ENCODE measurements at regions not wholly inside any gene's neighbourhood (a gene's known extent, or its start where the extent isn't known, plus 50 kb on each side); places are given as distances from the start of the nearest gene placed in this dataset.

GRCh38 chr3:144167634-144168033 is 196.0 kb downstream of the DIPK2A start:
- H3K36me3 ChIP-seq = no peaks in the 10 kb centered on the region
- H3K4me1 ChIP-seq (replicated peaks) = no peaks in the 10 kb centered on the region
- DNase-seq (ENCODE audit: low spot score) = no peak
- H3K27ac ChIP-seq = no peak overlapping the region
- 95% methylated on average over 2 of the region's 2 CpGs for WGBS
- H3K27me3 ChIP-seq (replicated peaks; ENCODE audit: insufficient read depth) = no peaks in the 10 kb centered on the region
- intact Hi-C loops (cut with DNase I) = no loop called here
- H3K4me3 ChIP-seq = no peak overlapping the region
- TF ChIP-seq, protein P1, sequence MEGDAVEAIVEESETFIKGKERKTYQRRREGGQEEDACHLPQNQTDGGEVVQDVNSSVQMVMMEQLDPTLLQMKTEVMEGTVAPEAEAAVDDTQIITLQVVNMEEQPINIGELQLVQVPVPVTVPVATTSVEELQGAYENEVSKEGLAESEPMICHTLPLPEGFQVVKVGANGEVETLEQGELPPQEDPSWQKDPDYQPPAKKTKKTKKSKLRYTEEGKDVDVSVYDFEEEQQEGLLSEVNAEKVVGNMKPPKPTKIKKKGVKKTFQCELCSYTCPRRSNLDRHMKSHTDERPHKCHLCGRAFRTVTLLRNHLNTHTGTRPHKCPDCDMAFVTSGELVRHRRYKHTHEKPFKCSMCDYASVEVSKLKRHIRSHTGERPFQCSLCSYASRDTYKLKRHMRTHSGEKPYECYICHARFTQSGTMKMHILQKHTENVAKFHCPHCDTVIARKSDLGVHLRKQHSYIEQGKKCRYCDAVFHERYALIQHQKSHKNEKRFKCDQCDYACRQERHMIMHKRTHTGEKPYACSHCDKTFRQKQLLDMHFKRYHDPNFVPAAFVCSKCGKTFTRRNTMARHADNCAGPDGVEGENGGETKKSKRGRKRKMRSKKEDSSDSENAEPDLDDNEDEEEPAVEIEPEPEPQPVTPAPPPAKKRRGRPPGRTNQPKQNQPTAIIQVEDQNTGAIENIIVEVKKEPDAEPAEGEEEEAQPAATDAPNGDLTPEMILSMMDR (IDR thresholded peaks at IDR 0.05) = no peak
- no peak for TF ChIP-seq POLR2A (IDR thresholded peaks at IDR 0.05)
- TF ChIP-seq POLR2AphosphoS5 (IDR thresholded peaks at IDR 0.05) = no peak
- no peaks in the 10 kb centered on the region for H3K9me3 ChIP-seq

DNA sequence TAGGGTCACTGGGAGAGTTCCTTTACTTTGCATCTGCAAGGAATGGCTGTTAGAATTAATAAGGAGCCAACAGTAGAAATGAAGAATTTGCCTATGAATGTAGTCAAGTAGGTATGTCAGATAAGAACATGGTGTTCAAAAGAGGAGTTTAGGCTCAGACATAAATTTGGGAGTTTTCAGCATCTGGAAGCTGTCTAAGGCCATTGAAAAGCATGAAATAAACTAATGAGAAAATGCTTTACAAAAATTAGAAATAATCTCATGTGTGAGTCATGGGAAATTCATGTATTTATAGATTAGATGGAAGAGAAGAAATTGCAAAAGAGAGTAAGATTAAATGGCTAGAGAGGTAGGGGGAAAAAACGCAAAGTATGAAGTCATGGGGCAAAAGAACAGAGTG is 201.9 kb downstream of the DIPK2A start:
- H3K27ac ChIP-seq = no peak overlapping the region
- no peaks in the 10 kb centered on the region for H3K4me1 ChIP-seq (replicated peaks)
- H3K36me3 ChIP-seq = no peaks in the 10 kb centered on the region
- no peaks in the 10 kb centered on the region for H3K27me3 ChIP-seq (replicated peaks; ENCODE audit: insufficient read depth)
- no peak for DNase-seq (ENCODE audit: low spot score)
- TF ChIP-seq, protein P1 (IDR thresholded peaks at IDR 0.05) = no peak
- TF ChIP-seq POLR2AphosphoS5 (IDR thresholded peaks at IDR 0.05) (no peak), POLR2A (IDR thresholded peaks at IDR 0.05) (no peak)
- H3K9me3 ChIP-seq = no peaks in the 10 kb centered on the region
- WGBS = 85% methylated on average over 1 of the region's 1 CpG
- no peak overlapping the region for H3K4me3 ChIP-seq
- intact Hi-C loops (cut with DNase I) = no loop called here

DNA sequence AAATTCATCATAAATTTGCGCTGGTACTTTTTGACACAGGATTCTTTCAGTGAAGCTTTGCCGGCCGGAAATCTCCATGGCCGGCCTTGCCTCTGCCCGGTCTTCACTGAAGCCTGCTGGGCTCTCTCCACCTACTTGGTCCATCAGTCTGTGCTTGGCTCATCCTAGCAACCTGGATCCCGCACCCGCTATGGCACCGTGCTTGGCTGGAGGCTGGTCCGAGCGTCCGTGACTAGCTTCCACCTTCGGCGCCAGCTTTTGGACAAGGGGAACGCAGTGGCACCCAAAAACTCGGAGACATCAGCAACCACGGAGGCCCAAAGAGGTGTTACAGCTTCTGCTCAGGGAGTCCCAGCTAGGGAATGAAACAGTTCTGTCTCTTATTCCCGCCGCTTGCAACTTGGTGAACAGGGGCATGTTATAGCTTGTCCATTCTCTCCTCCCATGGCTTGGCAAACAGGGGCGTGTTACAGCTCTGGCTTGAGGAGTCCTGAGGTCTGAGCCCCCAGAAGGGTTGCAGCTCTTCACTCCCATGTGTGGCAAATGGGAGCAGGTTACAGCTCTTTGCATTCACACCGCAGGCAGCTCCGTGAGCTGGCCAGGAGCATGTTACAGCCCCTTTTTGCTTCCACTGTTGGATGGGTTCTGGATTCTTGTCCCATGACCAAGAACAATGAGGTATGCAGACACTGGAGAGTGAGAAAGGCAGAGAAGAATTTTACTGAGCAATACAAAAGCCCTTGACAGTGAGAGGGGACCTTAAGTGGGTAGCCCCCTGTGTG is 204.2 kb downstream of the DIPK2A start:
- Histone ChIP-seq H3K9me3 (no peaks in the 10 kb centered on the region), H3K4me3 (no peak overlapping the region), H3K27ac (no peak overlapping the region), H3K27me3 (replicated peaks; ENCODE audit: insufficient read depth) (no peaks in the 10 kb centered on the region), H3K36me3 (no peaks in the 10 kb centered on the region), H3K4me1 (replicated peaks) (no peaks in the 10 kb centered on the region)
- WGBS = 95% methylated on average over 21 of the region's 21 CpGs
- DNase-seq (ENCODE audit: low spot score) = no peak
- intact Hi-C loops (cut with DNase I) = no loop called here
- TF ChIP-seq, protein P1 (IDR thresholded peaks at IDR 0.05) = no peak
- TF ChIP-seq POLR2AphosphoS5 (IDR thresholded peaks at IDR 0.05) (no peak), POLR2A (IDR thresholded peaks at IDR 0.05) (no peak)

DNA sequence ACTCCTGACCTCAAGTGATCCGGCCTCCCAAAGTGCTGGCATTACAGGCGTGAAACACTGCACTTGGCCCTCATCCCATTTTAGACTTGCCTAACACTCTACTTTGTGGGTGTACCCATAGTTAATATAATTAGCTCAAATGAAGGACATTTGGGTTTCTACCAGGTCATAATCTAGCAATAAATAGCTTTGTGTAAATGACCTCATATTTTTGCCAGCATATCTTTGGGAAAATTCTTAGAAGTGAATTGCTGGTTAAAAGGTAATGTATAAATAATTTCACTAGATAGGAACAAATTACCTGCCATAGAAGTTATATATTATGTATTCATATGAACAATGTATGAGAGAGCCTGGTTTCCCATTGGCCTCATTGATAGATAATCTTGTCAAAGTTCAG is 206.0 kb downstream of the DIPK2A start:
- no peak overlapping the region for H3K27ac ChIP-seq
- 95% methylated on average over 2 of the region's 2 CpGs for WGBS
- no peak for DNase-seq (ENCODE audit: low spot score)
- intact Hi-C loops (cut with DNase I) = no loop called here
- H3K4me3 ChIP-seq = no peak overlapping the region
- H3K36me3 ChIP-seq = no peaks in the 10 kb centered on the region
- H3K9me3 ChIP-seq = no peaks in the 10 kb centered on the region
- H3K4me1 ChIP-seq (replicated peaks) = no peaks in the 10 kb centered on the region
- TF ChIP-seq, protein P1 (IDR thresholded peaks at IDR 0.05) = no peak
- TF ChIP-seq POLR2A (IDR thresholded peaks at IDR 0.05) (no peak), POLR2AphosphoS5 (IDR thresholded peaks at IDR 0.05) (no peak)
- H3K27me3 ChIP-seq (replicated peaks; ENCODE audit: insufficient read depth) = no peaks in the 10 kb centered on the region

GRCh38 chr3:144178607-144179006 is 207.0 kb downstream of the DIPK2A start:
- no peak for TF ChIP-seq POLR2AphosphoS5 (IDR thresholded peaks at IDR 0.05)
- TF ChIP-seq POLR2A (IDR thresholded peaks at IDR 0.05) = no peak
- TF ChIP-seq, protein P1 (IDR thresholded peaks at IDR 0.05) = no peak
- WGBS = 90% methylated on average over 2 of the region's 2 CpGs
- Histone ChIP-seq H3K9me3 (no peaks in the 10 kb centered on the region), H3K27me3 (replicated peaks; ENCODE audit: insufficient read depth) (no peaks in the 10 kb centered on the region), H3K36me3 (no peaks in the 10 kb centered on the region), H3K27ac (no peak overlapping the region), H3K4me1 (replicated peaks) (no peaks in the 10 kb centered on the region), H3K4me3 (no peak overlapping the region)
- DNase-seq (ENCODE audit: low spot score) = no peak
- intact Hi-C loops (cut with DNase I) = no loop called here
